AG04450 (cell line): ENCODE measurements at regions not wholly inside any gene's neighbourhood (a gene's known extent, or its start where the extent isn't known, plus 50 kb on each side); places are given as distances from the start of the nearest gene placed in this dataset.

Experiments used
- CTCF ChIA-PET: fragments of 300-600, 350-600 bp; formaldehyde crosslinking; extraction: SDS; loops from one replicate; lab custom pipeline; 2022; ENCODE audit warnings: antibody characterized with exemption, inconsistent platforms; lab: Charles Lee
- POLR2A ChIA-PET: fragments of 350-600 bp; formaldehyde crosslinking; extraction: SDS; loops from one replicate; lab custom pipeline; 2021; ENCODE audit warnings: antibody characterized with exemption, inconsistent platforms; lab: Yijun Ruan, JAX
- DNase-seq: peaks from one replicate; pipeline ENCODE4 v3.0.0-alpha.2; 2011; ENCODE audit warnings: low read depth, low spot score
- H3K27ac ChIP-seq: one replicate; pipeline ENCODE4 v1.5.1; 2012; ENCODE audit warnings: low read depth, low read length, control low read depth
- H3K27me3 ChIP-seq: one replicate; pipeline ENCODE4 v1.6.0; 2012; ENCODE audit warnings: low read length; ENCODE audit not compliant: control insufficient read depth, insufficient read depth
- H3K4me3 ChIP-seq: 2 replicates; pipeline ENCODE4 v1.5.1; 2011; ENCODE audit warnings: mild to moderate bottlenecking, low read depth, low read length, control low read depth
- H3K9me3 ChIP-seq: 2 replicates; pipeline ENCODE4 v1.5.1; 2012; ENCODE audit warnings: low read length; ENCODE audit not compliant: control insufficient read depth, insufficient read depth
- TF ChIP-seq, protein P1 (sequence below): IDR thresholded peaks from 2 replicates; pipeline ENCODE4 v1.5.1; 2011; ENCODE audit warnings: low read depth, low read length, control low read depth, inconsistent platforms

DNA sequence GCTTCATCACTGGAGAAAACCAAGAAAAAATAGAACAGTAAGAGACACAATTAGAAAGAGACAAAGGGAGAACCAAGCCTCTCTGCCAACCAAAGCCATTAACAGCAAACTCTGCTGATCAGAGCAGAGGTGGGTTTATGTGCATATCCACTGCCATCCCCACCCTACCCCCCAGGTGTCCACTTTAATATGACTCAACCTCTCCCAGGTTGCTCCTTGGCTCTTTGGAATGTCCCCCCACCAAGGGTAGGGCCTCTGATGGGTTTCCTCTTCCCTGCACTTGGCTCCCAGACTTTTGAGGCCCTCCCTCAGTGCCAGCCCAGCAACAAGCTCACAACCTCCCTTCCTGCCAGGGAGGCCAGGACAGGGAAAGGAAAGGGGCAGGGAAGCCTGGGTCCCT is 104.8 kb downstream of the DMRTA2 start:
- DNase-seq = no peak
- ChIA-PET CTCF (interaction anchor here (0.6 kb wide), 1 partner anchor 15 kb away, joined by 3 read pairs; no protein-coding TSS in a partner anchor), POLR2A (no interaction called here)
- H3K4me3 ChIP-seq = no peak overlapping the region
- TF ChIP-seq, protein P1, sequence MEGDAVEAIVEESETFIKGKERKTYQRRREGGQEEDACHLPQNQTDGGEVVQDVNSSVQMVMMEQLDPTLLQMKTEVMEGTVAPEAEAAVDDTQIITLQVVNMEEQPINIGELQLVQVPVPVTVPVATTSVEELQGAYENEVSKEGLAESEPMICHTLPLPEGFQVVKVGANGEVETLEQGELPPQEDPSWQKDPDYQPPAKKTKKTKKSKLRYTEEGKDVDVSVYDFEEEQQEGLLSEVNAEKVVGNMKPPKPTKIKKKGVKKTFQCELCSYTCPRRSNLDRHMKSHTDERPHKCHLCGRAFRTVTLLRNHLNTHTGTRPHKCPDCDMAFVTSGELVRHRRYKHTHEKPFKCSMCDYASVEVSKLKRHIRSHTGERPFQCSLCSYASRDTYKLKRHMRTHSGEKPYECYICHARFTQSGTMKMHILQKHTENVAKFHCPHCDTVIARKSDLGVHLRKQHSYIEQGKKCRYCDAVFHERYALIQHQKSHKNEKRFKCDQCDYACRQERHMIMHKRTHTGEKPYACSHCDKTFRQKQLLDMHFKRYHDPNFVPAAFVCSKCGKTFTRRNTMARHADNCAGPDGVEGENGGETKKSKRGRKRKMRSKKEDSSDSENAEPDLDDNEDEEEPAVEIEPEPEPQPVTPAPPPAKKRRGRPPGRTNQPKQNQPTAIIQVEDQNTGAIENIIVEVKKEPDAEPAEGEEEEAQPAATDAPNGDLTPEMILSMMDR = no peak
- H3K27ac ChIP-seq = no peak overlapping the region
- H3K27me3 ChIP-seq = no peaks in the 10 kb centered on the region
- no peaks in the 10 kb centered on the region for H3K9me3 ChIP-seq

GRCh38 chr1:50308878-50309277 is 114.4 kb downstream of the DMRTA2 start:
- DNase-seq = no peak
- H3K4me3 ChIP-seq = no peak overlapping the region
- no peak overlapping the region for H3K27ac ChIP-seq
- ChIA-PET CTCF (interaction anchor here (1.1 kb wide), 1 partner anchor 25 kb away, joined by 3 read pairs; no protein-coding TSS in a partner anchor), POLR2A (no interaction called here)
- H3K27me3 ChIP-seq = no peaks in the 10 kb centered on the region
- no peaks in the 10 kb centered on the region for H3K9me3 ChIP-seq
- TF ChIP-seq, protein P1 = no peak

GRCh38 chr1:50305808-50306207 is 117.4 kb downstream of the DMRTA2 start:
- H3K27me3 ChIP-seq = no peaks in the 10 kb centered on the region
- TF ChIP-seq, protein P1 = no peak
- no peak overlapping the region for H3K27ac ChIP-seq
- no peak overlapping the region for H3K4me3 ChIP-seq
- ChIA-PET POLR2A (no interaction called here), CTCF (no interaction called here)
- H3K9me3 ChIP-seq = no peaks in the 10 kb centered on the region
- DNase-seq = no peak

- ChIA-PET POLR2A (no interaction called here), CTCF (no interaction called here)
- H3K4me3 ChIP-seq = no peak overlapping the region
- H3K9me3 ChIP-seq = peaks cover 6% of the 10 kb centered on the region; the same call in 1 of the 2 replicates
- DNase-seq = no peak
- no peaks in the 10 kb centered on the region for H3K27me3 ChIP-seq
- H3K27ac ChIP-seq = no peak overlapping the region
- TF ChIP-seq, protein P1 = no peak
These were observed 122.9 kb downstream of the DMRTA2 start for GRCh38 chr1:50300297-50300696.

- CTCF ChIA-PET = no interaction called here
These were observed 127.7 kb downstream of the DMRTA2 start for GRCh38 chr1:50295566-50295965.

More at GRCh38 chr1:50295566-50295965, 127.7 kb downstream of the DMRTA2 start:
- no peak overlapping the region for H3K4me3 ChIP-seq
- H3K27me3 ChIP-seq = no peaks in the 10 kb centered on the region
- TF ChIP-seq, protein P1 = no peak
- peaks cover 14% of the 10 kb centered on the region; the same call in 1 of the 2 replicates for H3K9me3 ChIP-seq
- H3K27ac ChIP-seq = no peak overlapping the region
- no peak for DNase-seq
- POLR2A ChIA-PET = no interaction called here
